HL-60 (cell line): ENCODE measurements at regions not wholly inside any gene's neighbourhood (a gene's known extent, or its start where the extent isn't known, plus 50 kb on each side); places are given as distances from the start of the nearest gene placed in this dataset.

Source experiments
- DNase-seq, 2 experiments: peaks; one replicate each; pipeline ENCODE4 v3.0.0-alpha.2; 2010 to 2020; ENCODE audit warnings: low read depth in 1 of 2, low spot score in 1 of 2
- H3K27ac ChIP-seq: fragments of 250-450 bp; sonication (Bioruptor Pico); replicated peaks from 2 replicates; pipeline ENCODE4 v1.5.1; 2020; ENCODE audit warnings: mild to moderate bottlenecking, moderate library complexity
- H3K27me3 ChIP-seq: fragments of 250-450 bp; sonication (Bioruptor Pico); 2 replicates; pipeline ENCODE4 v1.5.1; 2021; ENCODE audit warnings: mild to moderate bottlenecking, moderate library complexity; ENCODE audit not compliant: insufficient read depth, poor library complexity, severe bottlenecking
- H3K4me3 ChIP-seq: replicated peaks from 2 replicates; pipeline ENCODE4 v1.5.1; 2011; ENCODE audit warnings: mild to moderate bottlenecking, control low read depth, low read length; ENCODE audit not compliant: insufficient read depth
- GABPA ChIP-seq: IDR thresholded peaks from 2 replicates; pipeline ENCODE4 v1.6.1; 2012; ENCODE audit warnings: low read depth
- POLR2AphosphoS5 ChIP-seq: IDR thresholded peaks from 2 replicates; pipeline ENCODE4 v1.6.1; 2012; ENCODE audit warnings: low read depth
- SPI1 ChIP-seq: IDR thresholded peaks from 2 replicates; pipeline ENCODE4 v1.6.1; 2012; ENCODE audit warnings: low read depth, mild to moderate bottlenecking, borderline replicate concordance
- TF ChIP-seq, protein P1 (sequence below): IDR thresholded peaks from 2 replicates; pipeline ENCODE4 v1.6.1; 2012; ENCODE audit warnings: low read depth; ENCODE audit not compliant: insufficient replicate concordance
- TF ChIP-seq, protein P2 (sequence below): IDR thresholded peaks from one replicate; pipeline ENCODE4 v1.5.1; 2011; ENCODE audit warnings: low read length, control low read depth, inconsistent platforms; ENCODE audit not compliant: insufficient read depth

- no peak overlapping the region for H3K4me3 ChIP-seq
- H3K27me3 ChIP-seq: no peaks in the 10 kb centered on the region
- TF ChIP-seq SPI1: no peak
- TF ChIP-seq, protein P1, sequence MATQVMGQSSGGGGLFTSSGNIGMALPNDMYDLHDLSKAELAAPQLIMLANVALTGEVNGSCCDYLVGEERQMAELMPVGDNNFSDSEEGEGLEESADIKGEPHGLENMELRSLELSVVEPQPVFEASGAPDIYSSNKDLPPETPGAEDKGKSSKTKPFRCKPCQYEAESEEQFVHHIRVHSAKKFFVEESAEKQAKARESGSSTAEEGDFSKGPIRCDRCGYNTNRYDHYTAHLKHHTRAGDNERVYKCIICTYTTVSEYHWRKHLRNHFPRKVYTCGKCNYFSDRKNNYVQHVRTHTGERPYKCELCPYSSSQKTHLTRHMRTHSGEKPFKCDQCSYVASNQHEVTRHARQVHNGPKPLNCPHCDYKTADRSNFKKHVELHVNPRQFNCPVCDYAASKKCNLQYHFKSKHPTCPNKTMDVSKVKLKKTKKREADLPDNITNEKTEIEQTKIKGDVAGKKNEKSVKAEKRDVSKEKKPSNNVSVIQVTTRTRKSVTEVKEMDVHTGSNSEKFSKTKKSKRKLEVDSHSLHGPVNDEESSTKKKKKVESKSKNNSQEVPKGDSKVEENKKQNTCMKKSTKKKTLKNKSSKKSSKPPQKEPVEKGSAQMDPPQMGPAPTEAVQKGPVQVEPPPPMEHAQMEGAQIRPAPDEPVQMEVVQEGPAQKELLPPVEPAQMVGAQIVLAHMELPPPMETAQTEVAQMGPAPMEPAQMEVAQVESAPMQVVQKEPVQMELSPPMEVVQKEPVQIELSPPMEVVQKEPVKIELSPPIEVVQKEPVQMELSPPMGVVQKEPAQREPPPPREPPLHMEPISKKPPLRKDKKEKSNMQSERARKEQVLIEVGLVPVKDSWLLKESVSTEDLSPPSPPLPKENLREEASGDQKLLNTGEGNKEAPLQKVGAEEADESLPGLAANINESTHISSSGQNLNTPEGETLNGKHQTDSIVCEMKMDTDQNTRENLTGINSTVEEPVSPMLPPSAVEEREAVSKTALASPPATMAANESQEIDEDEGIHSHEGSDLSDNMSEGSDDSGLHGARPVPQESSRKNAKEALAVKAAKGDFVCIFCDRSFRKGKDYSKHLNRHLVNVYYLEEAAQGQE: no peak
- TF ChIP-seq, protein P2, sequence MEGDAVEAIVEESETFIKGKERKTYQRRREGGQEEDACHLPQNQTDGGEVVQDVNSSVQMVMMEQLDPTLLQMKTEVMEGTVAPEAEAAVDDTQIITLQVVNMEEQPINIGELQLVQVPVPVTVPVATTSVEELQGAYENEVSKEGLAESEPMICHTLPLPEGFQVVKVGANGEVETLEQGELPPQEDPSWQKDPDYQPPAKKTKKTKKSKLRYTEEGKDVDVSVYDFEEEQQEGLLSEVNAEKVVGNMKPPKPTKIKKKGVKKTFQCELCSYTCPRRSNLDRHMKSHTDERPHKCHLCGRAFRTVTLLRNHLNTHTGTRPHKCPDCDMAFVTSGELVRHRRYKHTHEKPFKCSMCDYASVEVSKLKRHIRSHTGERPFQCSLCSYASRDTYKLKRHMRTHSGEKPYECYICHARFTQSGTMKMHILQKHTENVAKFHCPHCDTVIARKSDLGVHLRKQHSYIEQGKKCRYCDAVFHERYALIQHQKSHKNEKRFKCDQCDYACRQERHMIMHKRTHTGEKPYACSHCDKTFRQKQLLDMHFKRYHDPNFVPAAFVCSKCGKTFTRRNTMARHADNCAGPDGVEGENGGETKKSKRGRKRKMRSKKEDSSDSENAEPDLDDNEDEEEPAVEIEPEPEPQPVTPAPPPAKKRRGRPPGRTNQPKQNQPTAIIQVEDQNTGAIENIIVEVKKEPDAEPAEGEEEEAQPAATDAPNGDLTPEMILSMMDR: no peak
- TF ChIP-seq POLR2AphosphoS5: no peak
- TF ChIP-seq GABPA: no peak
- H3K27ac ChIP-seq: no peak overlapping the region
- DNase-seq: no peak
These were observed 572.2 kb downstream of the INHBA start for GRCh38 chr7:41130561-41131236.

GRCh38 chr7:41130086-41130485 lies 572.8 kb downstream of the INHBA start:
- no peak overlapping the region for H3K27ac ChIP-seq
- TF ChIP-seq GABPA (no peak), POLR2AphosphoS5 (no peak), SPI1 (no peak)
- TF ChIP-seq, protein P1: no peak
- TF ChIP-seq, protein P2: no peak
- H3K27me3 ChIP-seq: no peaks in the 10 kb centered on the region
- no peak overlapping the region for H3K4me3 ChIP-seq
- no peak for DNase-seq

GRCh38 chr7:41125343-41125742 lies 577.5 kb downstream of the INHBA start:
- H3K27ac ChIP-seq: no peak overlapping the region
- TF ChIP-seq, protein P1: no peak
- TF ChIP-seq, protein P2: no peak
- TF ChIP-seq POLR2AphosphoS5 (no peak), GABPA (no peak), SPI1 (no peak)
- H3K4me3 ChIP-seq: no peak overlapping the region
- DNase-seq: no peak
- H3K27me3 ChIP-seq: no peaks in the 10 kb centered on the region
